HG02623 (cell line): ENCODE measurements at regions not wholly inside any gene's neighbourhood (a gene's known extent, or its start where the extent isn't known, plus 50 kb on each side); places are given as distances from the start of the nearest gene placed in this dataset.

ENCODE experiments used
- ATAC-seq: cut with Tn5 transposase; IDR thresholded peaks from one replicate; pipeline ENCODE4 v1.9.1; 2021; ENCODE audit warnings: moderate library complexity; ENCODE audit not compliant: unreplicated experiment

GRCh38 chr6:6376845-6377244, 56.4 kb upstream of the F13A1 start:
- no peak for ATAC-seq

GRCh38 chr6:6377621-6378020, 57.2 kb upstream of the F13A1 start:
- ATAC-seq: no peak

GRCh38 chr6:6379573-6379972, 59.1 kb upstream of the F13A1 start:
- ATAC-seq: no peak

DNA sequence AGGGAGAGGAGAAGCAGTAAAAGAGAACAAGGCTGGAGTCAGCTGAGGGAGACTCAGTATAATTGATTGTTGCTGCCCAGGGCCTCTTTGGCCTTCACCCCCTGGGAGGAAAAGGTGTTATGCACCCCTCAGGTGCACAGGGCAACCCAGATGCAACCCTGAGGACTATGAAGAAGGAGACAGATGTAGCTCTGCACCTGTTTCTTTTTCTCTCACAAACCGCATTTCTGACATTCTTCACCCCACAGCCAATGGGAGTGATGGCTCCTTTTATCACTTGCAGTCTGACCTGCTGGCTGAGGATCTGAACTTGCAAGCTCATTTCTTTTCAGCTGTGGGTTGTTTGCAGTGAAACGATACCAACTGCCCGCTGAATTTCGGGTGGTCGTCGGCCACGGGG, 64.1 kb upstream of the F13A1 start:
- ATAC-seq: no peak

- no peak for ATAC-seq
Observed at GRCh38 chr6:6386010-6386409, 65.5 kb upstream of the F13A1 start.

- peak; percentile 64 for ATAC-seq
Observed at GRCh38 chr6:6390849-6391602, 70.6 kb upstream of the F13A1 start.

- peak; percentile 70 for ATAC-seq
Observed at GRCh38 chr6:6392214-6393068, 72.0 kb upstream of the F13A1 start.

- peak; percentile 7 for ATAC-seq
Observed at GRCh38 chr6:6393069-6393529, 72.6 kb upstream of the F13A1 start.

DNA sequence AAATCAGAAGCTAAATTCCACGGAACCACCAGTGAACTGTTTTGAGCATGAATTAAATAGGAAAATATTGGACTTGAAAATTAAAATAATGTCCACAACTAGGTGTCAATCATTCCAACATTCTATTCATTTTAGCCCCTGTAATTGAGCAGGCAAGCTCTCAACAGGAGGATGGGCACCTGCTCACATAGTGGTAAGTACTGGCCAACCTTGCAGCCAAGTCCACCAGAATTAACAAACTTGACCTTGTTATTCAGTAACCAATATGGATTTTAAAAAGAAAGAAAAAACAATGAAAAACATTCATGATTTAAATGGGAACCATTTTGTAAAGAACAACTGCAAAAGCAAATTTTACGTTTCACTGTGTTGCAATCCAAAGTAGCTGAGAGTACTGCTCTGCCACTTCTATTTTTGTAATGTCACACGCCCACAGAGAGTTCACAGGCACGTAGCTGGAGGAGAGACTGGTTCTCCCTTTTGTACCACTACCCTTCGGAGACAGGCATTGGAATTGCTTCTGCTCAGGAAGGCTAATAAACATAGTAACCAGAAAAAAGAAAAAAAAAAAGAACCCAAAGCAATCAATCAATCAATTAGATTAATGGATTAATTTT, 75.2 kb upstream of the F13A1 start:
- ATAC-seq: no peak

DNA sequence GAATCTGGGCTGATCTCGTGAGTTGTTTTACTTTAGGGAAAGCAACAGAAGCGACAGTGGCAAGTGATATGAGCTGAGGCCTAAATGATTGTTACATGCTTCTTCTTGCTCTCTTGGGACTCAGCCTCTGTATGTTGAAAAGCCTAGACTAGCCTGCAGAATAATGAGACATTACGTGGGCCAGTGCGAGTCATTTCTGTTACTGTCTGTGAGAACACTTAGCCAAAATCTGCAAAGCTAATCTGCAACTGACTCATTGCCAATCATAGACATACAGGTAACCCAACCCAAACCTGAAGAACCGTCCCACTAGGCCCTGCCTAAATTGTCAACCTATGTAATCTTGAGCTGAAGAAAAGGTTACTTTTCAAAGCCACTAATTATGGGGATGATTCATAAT, 77.4 kb upstream of the F13A1 start:
- ATAC-seq: no peak

- no peak for ATAC-seq
Observed at GRCh38 chr6:6399568-6399967, 79.1 kb upstream of the F13A1 start.

- no peak for ATAC-seq
Observed at GRCh38 chr6:6401401-6401800, 80.9 kb upstream of the F13A1 start.

GRCh38 chr6:6402006-6402405, 81.5 kb upstream of the F13A1 start:
- ATAC-seq: no peak

DNA sequence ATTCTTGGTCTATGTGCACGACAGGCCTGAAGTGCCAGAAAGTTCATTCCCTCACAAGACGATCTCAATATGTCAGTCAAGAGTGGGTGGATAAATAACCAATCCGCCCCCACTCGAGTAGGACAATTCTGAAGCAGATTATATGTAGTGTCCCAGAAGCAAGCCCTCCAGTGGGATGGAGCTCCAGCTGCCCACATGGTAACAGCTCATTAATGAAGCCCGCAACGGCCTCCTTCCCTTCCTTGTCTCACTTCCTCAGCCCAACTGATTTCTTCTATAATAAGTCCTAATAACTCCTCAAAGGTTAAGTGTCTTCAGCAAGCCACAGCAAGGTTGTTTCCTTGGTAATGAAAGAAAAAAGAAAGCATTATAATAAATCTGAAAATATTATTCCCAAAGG, 82.1 kb upstream of the F13A1 start:
- no peak for ATAC-seq

DNA sequence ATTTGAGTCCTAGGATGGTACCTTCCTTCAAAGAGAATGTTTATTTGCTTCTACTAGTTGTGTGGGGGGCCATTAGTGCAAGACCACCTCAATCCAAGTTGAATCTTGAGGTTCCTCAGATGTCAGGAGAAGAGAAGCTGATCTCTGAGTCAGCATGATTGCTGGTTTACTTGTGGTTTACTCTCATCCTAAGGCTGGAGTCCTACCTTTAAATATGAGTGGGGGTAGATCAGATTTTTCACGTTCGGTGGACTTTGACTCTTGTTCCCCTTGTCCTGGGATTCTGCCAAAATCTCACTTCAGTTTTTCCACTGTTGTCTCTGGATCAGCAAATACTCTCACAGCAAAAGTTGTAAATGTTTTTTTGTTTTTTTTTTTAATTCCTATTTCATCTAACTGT, 84.6 kb upstream of the F13A1 start:
- ATAC-seq: no peak

DNA sequence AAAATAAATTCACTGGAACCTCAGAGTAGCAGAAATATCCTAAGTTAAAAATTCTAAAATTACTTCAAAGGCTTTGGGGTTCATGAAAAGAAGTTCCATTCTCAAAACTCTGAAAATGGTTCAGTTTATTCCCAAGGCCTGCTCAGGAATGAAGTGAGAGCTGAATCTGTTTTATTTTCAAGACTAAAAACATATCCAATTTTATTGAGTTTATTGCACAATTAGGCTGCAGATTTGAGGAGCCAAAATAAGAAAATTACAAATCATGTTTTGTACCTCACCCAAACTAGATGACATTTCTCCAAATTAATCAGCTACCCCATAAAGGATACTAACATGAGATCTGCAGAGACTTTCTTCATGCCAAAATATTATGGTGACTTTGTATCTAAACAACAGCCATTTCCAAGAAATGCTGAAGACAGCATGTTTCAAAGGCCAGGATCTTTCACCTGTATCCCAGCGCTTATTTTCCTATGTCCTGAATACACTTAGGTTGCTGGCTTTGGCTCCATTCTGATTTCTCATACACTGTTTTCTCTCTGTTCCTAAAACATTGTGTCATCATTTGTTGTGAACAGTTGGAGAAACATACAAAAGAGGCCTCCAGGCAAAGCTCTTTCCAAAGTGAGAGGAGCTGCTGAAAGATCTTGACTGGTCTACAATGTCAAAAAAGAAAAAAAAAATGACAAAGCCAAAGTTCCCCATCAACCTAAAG, 85.7 kb upstream of the F13A1 start:
- no peak for ATAC-seq

GRCh38 chr6:6406715-6407070, 86.2 kb upstream of the F13A1 start:
- ATAC-seq: no peak

GRCh38 chr6:6407071-6407741, 86.7 kb upstream of the F13A1 start:
- peak; percentile 97 for ATAC-seq

GRCh38 chr6:6409397-6410030, 89.1 kb upstream of the F13A1 start:
- ATAC-seq: no peak

GRCh38 chr6:6411115-6411514, 90.7 kb upstream of the F13A1 start:
- no peak for ATAC-seq
